ENCODE measurements at regions not wholly inside any gene's neighbourhood (a gene's known extent, or its start where the extent isn't known, plus 50 kb on each side); places are given as distances from the start of the nearest gene placed in this dataset.

- TF ChIP-seq CTCF (IDR thresholded peaks at IDR 0.05), result no peak
- no peak for TF ChIP-seq EP300 (IDR thresholded peaks at IDR 0.05)
- no peak for TF ChIP-seq POLR2A (IDR thresholded peaks at IDR 0.05; ENCODE audit: low read depth)
- no peak for TF ChIP-seq POLR2AphosphoS5 (IDR thresholded peaks at IDR 0.05)
These were observed 108.5 kb downstream of the UNC5CL start for GRCh38 chr6:40930555-40930954.
